HFFc6 (cell line): ENCODE measurements at regions not wholly inside any gene's neighbourhood (a gene's known extent, or its start where the extent isn't known, plus 50 kb on each side); places are given as distances from the start of the nearest gene placed in this dataset.

Experiments
- DNase-seq: peaks from one replicate; pipeline ENCODE4 v3.0.0-alpha.2; 2018
- H3K27ac Mint-ChIP-seq: 2 replicates; pipeline ENCODE4 v1.8.0; 2020; ENCODE audit warnings: mild to moderate bottlenecking, mixed read lengths
- H3K27me3 Mint-ChIP-seq: 2 replicates; pipeline ENCODE4 v1.8.0; 2021; ENCODE audit warnings: mild to moderate bottlenecking, moderate library complexity, mixed read lengths; ENCODE audit not compliant: insufficient read depth
- H3K36me3 Mint-ChIP-seq: 2 replicates; pipeline ENCODE4 v1.8.0; 2021; ENCODE audit warnings: low read depth, mixed read lengths
- H3K4me1 Mint-ChIP-seq: 2 replicates; pipeline ENCODE4 v1.8.0; 2020; ENCODE audit warnings: low read depth, mixed read lengths
- H3K4me3 Mint-ChIP-seq: 2 replicates; pipeline ENCODE4 v1.8.0; 2020; ENCODE audit warnings: mild to moderate bottlenecking, moderate library complexity, mixed read lengths
- H3K9me3 Mint-ChIP-seq: 2 replicates; pipeline ENCODE4 v1.8.0; 2020; ENCODE audit warnings: mild to moderate bottlenecking, mixed read lengths
- CTCF ChIP-seq: fragments of 200-600 bp; sonication (generic); IDR thresholded peaks from 2 replicates; pipeline ENCODE4 v1.5.0; 2021; ENCODE audit warnings: antibody characterized with exemption, mild to moderate bottlenecking

- Mint-ChIP-seq H3K4me3 (no peak overlapping the region), H3K4me1 (peaks cover 53% of the 10 kb centered on the region), H3K27me3 (peaks cover 1% of the 10 kb centered on the region), H3K9me3 (no peaks in the 10 kb centered on the region), H3K27ac (peak overlapping the region; percentile 74), H3K36me3 (peaks cover 5% of the 10 kb centered on the region; the same call in 1 of the 2 replicates)
- no peak for TF ChIP-seq CTCF
- DNase-seq, result no peak
These were observed 151.1 kb downstream of the NUAK1 start for GRCh38 chr12:105987685-105988035.

- Mint-ChIP-seq H3K4me3 (peak overlapping the region; percentile 2; the same call in 1 of the 2 replicates), H3K4me1 (peaks cover 51% of the 10 kb centered on the region), H3K27ac (peak overlapping the region; percentile 9; the same call in 1 of the 2 replicates), H3K27me3 (peaks cover 1% of the 10 kb centered on the region), H3K36me3 (peaks cover 5% of the 10 kb centered on the region; the same call in 1 of the 2 replicates), H3K9me3 (no peaks in the 10 kb centered on the region)
- peak; percentile 34 for DNase-seq
- no peak for TF ChIP-seq CTCF
These were observed 145.7 kb downstream of the NUAK1 start for GRCh38 chr12:105992849-105993740.

GRCh38 chr12:105993766-105994555 is 144.8 kb downstream of the NUAK1 start:
- Mint-ChIP-seq H3K36me3 (peaks cover 5% of the 10 kb centered on the region; the same call in 1 of the 2 replicates), H3K4me3 (no peak overlapping the region; the same call in 1 of the 2 replicates), H3K27me3 (peaks cover 1% of the 10 kb centered on the region), H3K4me1 (peaks cover 48% of the 10 kb centered on the region), H3K27ac (0 out of 2 replicates have a peak overlapping the region, but pooled peaks have one; percentile 5), H3K9me3 (no peaks in the 10 kb centered on the region)
- no peak for DNase-seq
- no peak for TF ChIP-seq CTCF

- Mint-ChIP-seq H3K4me1 (peaks cover 55% of the 10 kb centered on the region), H3K27me3 (peaks cover 1% of the 10 kb centered on the region; the same call in 1 of the 2 replicates), H3K9me3 (no peaks in the 10 kb centered on the region), H3K36me3 (no peaks in the 10 kb centered on the region), H3K4me3 (no peak overlapping the region; the same call in 1 of the 2 replicates), H3K27ac (peak overlapping the region; percentile 3)
- TF ChIP-seq CTCF, result no peak
- DNase-seq, result peak; percentile 85
These were observed 142.8 kb downstream of the NUAK1 start for GRCh38 chr12:105995961-105996431.

GRCh38 chr12:105998561-105998960 is 140.2 kb downstream of the NUAK1 start:
- Mint-ChIP-seq H3K27ac (no peak overlapping the region), H3K36me3 (no peaks in the 10 kb centered on the region), H3K27me3 (peaks cover 1% of the 10 kb centered on the region; the same call in 1 of the 2 replicates), H3K4me1 (peaks cover 37% of the 10 kb centered on the region), H3K9me3 (no peaks in the 10 kb centered on the region), H3K4me3 (no peak overlapping the region)
- no peak for TF ChIP-seq CTCF
- no peak for DNase-seq
